Mesenchymal stem cell (in vitro differentiated cells and primary cell): ENCODE measurements at regions not wholly inside any gene's neighbourhood (a gene's known extent, or its start where the extent isn't known, plus 50 kb on each side); places are given as distances from the start of the nearest gene placed in this dataset.

Source experiments
- DNase-seq: peaks from one replicate; pipeline ENCODE4 v3.0.0-alpha.2; 2013
- H2AFZ ChIP-seq: one replicate; pipeline ENCODE4 v1.6.1; 2013; ENCODE audit warnings: low read depth, mild to moderate bottlenecking, control low read depth, inconsistent platforms, low read length, moderate library complexity
- H2AK5ac ChIP-seq: 2 replicates; pipeline ENCODE4 v1.6.1; 2013; ENCODE audit warnings: low read length, moderate library complexity, mild to moderate bottlenecking, inconsistent platforms; ENCODE audit not compliant: severe bottlenecking
- H2BK120ac ChIP-seq: one replicate; pipeline ENCODE4 v1.6.1; 2013; ENCODE audit warnings: low read depth, mild to moderate bottlenecking, inconsistent platforms, low read length, moderate library complexity
- H2BK12ac ChIP-seq, 2 experiments: one replicate each; pipeline ENCODE4 v1.6.1; 2013; ENCODE audit warnings: inconsistent platforms in 2 of 2, low read length in 2 of 2, mild to moderate bottlenecking in 2 of 2, moderate library complexity in 2 of 2, control low read depth in 1 of 2
- H2BK15ac ChIP-seq: one replicate; pipeline ENCODE4 v1.6.1; 2013; ENCODE audit warnings: mild to moderate bottlenecking, low read depth, inconsistent platforms; ENCODE audit not compliant: poor library complexity, severe bottlenecking
- H2BK5ac ChIP-seq: 2 replicates; pipeline ENCODE4 v1.6.1; 2013; ENCODE audit warnings: low read depth, mild to moderate bottlenecking, low read length, control low read depth, inconsistent platforms; ENCODE audit not compliant: poor library complexity, severe bottlenecking
- H3K14ac ChIP-seq, 2 experiments: one replicate each; pipeline ENCODE4 v1.6.1; 2013; ENCODE audit warnings: inconsistent platforms in 2 of 2, low read length in 2 of 2, control low read depth in 1 of 2, mild to moderate bottlenecking in 1 of 2, moderate library complexity in 1 of 2
- H3K18ac ChIP-seq, 2 experiments: one replicate each; pipeline ENCODE4 v1.6.1; 2013; ENCODE audit warnings: inconsistent platforms in 2 of 2, low read length in 2 of 2, control low read depth in 1 of 2, low read depth in 1 of 2, mild to moderate bottlenecking in 1 of 2
- H3K23ac ChIP-seq, 2 experiments: one replicate each; pipeline ENCODE4 v1.6.1; 2013; ENCODE audit warnings: inconsistent platforms in 2 of 2, low read length in 2 of 2, mild to moderate bottlenecking in 2 of 2, moderate library complexity in 2 of 2, control low read depth in 1 of 2
- H3K27ac ChIP-seq: 2 replicates; pipeline ENCODE4 v1.5.1; 2013; ENCODE audit warnings: mild to moderate bottlenecking, moderate library complexity, low read length, control low read depth, inconsistent platforms; ENCODE audit not compliant: poor library complexity, severe bottlenecking
- H3K27me3 ChIP-seq, 2 experiments: 2 replicates each; pipeline versions ENCODE4 v1.6.1 to v1.7.0; 2013; ENCODE audit warnings: low read length in 2 of 2, mild to moderate bottlenecking in 2 of 2, moderate library complexity in 2 of 2, control low read depth in 1 of 2, inconsistent platforms in 1 of 2; ENCODE audit not compliant: control insufficient read depth in 1 of 2, insufficient read depth in 1 of 2
- H3K36me3 ChIP-seq, 2 experiments: 2 replicates each; pipeline versions ENCODE4 v1.6.1 to v1.7.0; 2013; ENCODE audit warnings: low read length in 2 of 2, control low read depth in 1 of 2, inconsistent platforms in 1 of 2, low read depth in 1 of 2, mild to moderate bottlenecking in 1 of 2; ENCODE audit not compliant: insufficient read depth in 2 of 2, control insufficient read depth in 1 of 2
- H3K4ac ChIP-seq, 2 experiments: one replicate each; pipeline ENCODE4 v1.6.1; 2013; ENCODE audit warnings: inconsistent platforms in 2 of 2, low read length in 2 of 2, mild to moderate bottlenecking in 2 of 2, moderate library complexity in 2 of 2, control low read depth in 1 of 2, low read depth in 1 of 2
- H3K4me1 ChIP-seq: 2 replicates; pipeline ENCODE4 v1.6.1; 2013; ENCODE audit warnings: low read depth, low read length, control low read depth; ENCODE audit not compliant: control insufficient read depth, insufficient read depth
- H3K4me2 ChIP-seq: 2 replicates; pipeline ENCODE4 v1.6.1; 2013; ENCODE audit warnings: low read length, mild to moderate bottlenecking, inconsistent platforms; ENCODE audit not compliant: poor library complexity, severe bottlenecking
- H3K4me3 ChIP-seq, 2 experiments: 2 replicates each; pipeline versions ENCODE4 v1.5.1 to v1.7.0; 2013; ENCODE audit warnings: low read length in 2 of 2, mild to moderate bottlenecking in 2 of 2, control low read depth in 1 of 2, low read depth in 1 of 2; ENCODE audit not compliant: insufficient read depth in 1 of 2
- H3K79me1 ChIP-seq: replicated peaks from 2 replicates; pipeline ENCODE4 v1.6.1; 2013; ENCODE audit warnings: mild to moderate bottlenecking, control low read depth, low read length, inconsistent platforms; ENCODE audit not compliant: poor library complexity, severe bottlenecking
- H3K9ac ChIP-seq: 2 replicates; pipeline ENCODE4 v1.7.0; 2013; ENCODE audit warnings: mild to moderate bottlenecking, low read length, moderate library complexity
- H3K9me3 ChIP-seq: 2 replicates; pipeline ENCODE4 v1.7.0; 2013; ENCODE audit warnings: mild to moderate bottlenecking, low read length; ENCODE audit not compliant: control insufficient read depth
- H4K8ac ChIP-seq: one replicate; pipeline ENCODE4 v1.6.1; 2013; ENCODE audit warnings: inconsistent platforms, mild to moderate bottlenecking, low read length, moderate library complexity
- H4K91ac ChIP-seq: one replicate; pipeline ENCODE4 v1.6.1; 2013; ENCODE audit warnings: mild to moderate bottlenecking, low read length, inconsistent platforms
- WGBS: methylation state at CpG from one replicate; pipeline ENCODE4 v1.1.7; 2013; ENCODE audit warnings: mixed read lengths; 5-methylcytosine and 5-hydroxymethylcytosine counted together

GRCh38 chr4:187558391-187558790 is 437.2 kb upstream of the ZFP42 start:
- H2AFZ ChIP-seq, result no peak overlapping the region
- H3K18ac ChIP-seq, result no peak overlapping the region
- H3K9me3 ChIP-seq, result peaks cover 8% of the 10 kb centered on the region
- H3K4me3 ChIP-seq, result no peak overlapping the region
- no peak overlapping the region for H3K4ac ChIP-seq
- no peak overlapping the region for H2AK5ac ChIP-seq
- no peak overlapping the region for H3K9ac ChIP-seq
- no peak overlapping the region for H4K8ac ChIP-seq
- no peak overlapping the region for H2BK120ac ChIP-seq
- no peaks in the 10 kb centered on the region for H3K36me3 ChIP-seq
- H3K4me1 ChIP-seq, result no peaks in the 10 kb centered on the region
- no peak overlapping the region for H3K4me2 ChIP-seq
- H2BK12ac ChIP-seq, result no peak overlapping the region
- no peak overlapping the region for H4K91ac ChIP-seq
- H2BK15ac ChIP-seq, result no peak overlapping the region
- H3K23ac ChIP-seq, result no peak overlapping the region
- DNase-seq, result no peak
- H3K27me3 ChIP-seq, result no peaks in the 10 kb centered on the region
- WGBS, result no CpG with 5 or more reads among the region's 1 CpG
- no peak overlapping the region for H3K14ac ChIP-seq
- H3K79me1 ChIP-seq, result no peaks in the 10 kb centered on the region
- H2BK5ac ChIP-seq, result no peak overlapping the region
- no peak overlapping the region for H3K27ac ChIP-seq

- Histone ChIP-seq H3K23ac (no peak overlapping the region), H3K4me2 (no peak overlapping the region), H3K79me1 (no peaks in the 10 kb centered on the region), H3K27ac (no peak overlapping the region), H4K8ac (no peak overlapping the region), H2BK15ac (no peak overlapping the region), H3K14ac (no peak overlapping the region), H3K9ac (no peak overlapping the region), H3K4me1 (no peaks in the 10 kb centered on the region), H2BK12ac (no peak overlapping the region), H3K18ac (no peak overlapping the region), H3K4ac (no peak overlapping the region), H2AK5ac (no peak overlapping the region), H2BK120ac (no peak overlapping the region), H2AFZ (no peak overlapping the region), H3K9me3 (peaks cover 5% of the 10 kb centered on the region), H3K36me3 (no peaks in the 10 kb centered on the region), H2BK5ac (no peak overlapping the region), H4K91ac (no peak overlapping the region), H3K27me3 (no peaks in the 10 kb centered on the region), H3K4me3 (no peak overlapping the region)
- 52% methylated on average over 3 of the region's 7 CpGs for WGBS
- no peak for DNase-seq
Measured at GRCh38 chr4:187562345-187562744, 433.2 kb upstream of the ZFP42 start.

GRCh38 chr4:187565416-187565815 is 430.2 kb upstream of the ZFP42 start:
- H2BK12ac ChIP-seq, result no peak overlapping the region
- no peaks in the 10 kb centered on the region for H3K4me1 ChIP-seq
- H2BK15ac ChIP-seq, result no peak overlapping the region
- no peak overlapping the region for H3K14ac ChIP-seq
- H2AK5ac ChIP-seq, result no peak overlapping the region
- DNase-seq, result no peak
- no peak overlapping the region for H3K4me3 ChIP-seq
- no peak overlapping the region for H4K8ac ChIP-seq
- no peaks in the 10 kb centered on the region for H3K79me1 ChIP-seq
- no peak overlapping the region for H3K4ac ChIP-seq
- H3K27me3 ChIP-seq, result no peaks in the 10 kb centered on the region
- H3K4me2 ChIP-seq, result no peak overlapping the region
- no peak overlapping the region for H3K18ac ChIP-seq
- no peak overlapping the region for H3K23ac ChIP-seq
- H3K36me3 ChIP-seq, result no peaks in the 10 kb centered on the region
- H2AFZ ChIP-seq, result no peak overlapping the region
- H3K9me3 ChIP-seq, result no peaks in the 10 kb centered on the region
- 95% methylated on average over 11 of the region's 11 CpGs for WGBS
- H2BK5ac ChIP-seq, result no peak overlapping the region
- no peak overlapping the region for H3K27ac ChIP-seq
- no peak overlapping the region for H2BK120ac ChIP-seq
- H4K91ac ChIP-seq, result no peak overlapping the region
- H3K9ac ChIP-seq, result no peak overlapping the region

- no peak overlapping the region for H2BK12ac ChIP-seq
- no peak for DNase-seq
- no peak overlapping the region for H2BK5ac ChIP-seq
- H3K4me1 ChIP-seq, result no peaks in the 10 kb centered on the region
- H2AFZ ChIP-seq, result no peak overlapping the region
- H3K4me2 ChIP-seq, result no peak overlapping the region
- no peak overlapping the region for H3K9ac ChIP-seq
- no peaks in the 10 kb centered on the region for H3K27me3 ChIP-seq
- no peak overlapping the region for H3K4ac ChIP-seq
- no peak overlapping the region for H3K18ac ChIP-seq
- no peaks in the 10 kb centered on the region for H3K9me3 ChIP-seq
- H3K36me3 ChIP-seq, result no peaks in the 10 kb centered on the region
- no peaks in the 10 kb centered on the region for H3K79me1 ChIP-seq
- H3K27ac ChIP-seq, result no peak overlapping the region
- H3K14ac ChIP-seq, result no peak overlapping the region
- H3K4me3 ChIP-seq, result no peak overlapping the region
- no peak overlapping the region for H2AK5ac ChIP-seq
- 100% methylated on average over 3 of the region's 6 CpGs for WGBS
- no peak overlapping the region for H4K8ac ChIP-seq
- no peak overlapping the region for H2BK120ac ChIP-seq
- H3K23ac ChIP-seq, result no peak overlapping the region
- H2BK15ac ChIP-seq, result no peak overlapping the region
- H4K91ac ChIP-seq, result no peak overlapping the region
Measured at GRCh38 chr4:187569871-187570270, 425.7 kb upstream of the ZFP42 start.
